HG03103 (cell line): ENCODE measurements at regions not wholly inside any gene's neighbourhood (a gene's known extent, or its start where the extent isn't known, plus 50 kb on each side); places are given as distances from the start of the nearest gene placed in this dataset.

Source experiments
- ATAC-seq: cut with Tn5 transposase; IDR thresholded peaks from one replicate; pipeline ENCODE4 v1.9.1; 2021; ENCODE audit warnings: low read depth; ENCODE audit not compliant: unreplicated experiment

- ATAC-seq = no peak
Observed at GRCh38 chr21:26412885-26413284, 160.2 kb downstream of the CYYR1 start.

GRCh38 chr21:26409735-26410134 lies 163.4 kb downstream of the CYYR1 start:
- no peak for ATAC-seq

GRCh38 chr21:26408511-26408910 lies 164.6 kb downstream of the CYYR1 start:
- no peak for ATAC-seq

GRCh38 chr21:26406526-26406925 lies 166.6 kb downstream of the CYYR1 start:
- no peak for ATAC-seq

- ATAC-seq = no peak
Observed at GRCh38 chr21:26405735-26406361, 167.2 kb downstream of the CYYR1 start.

GRCh38 chr21:26405071-26405470 lies 168.0 kb downstream of the CYYR1 start:
- no peak for ATAC-seq

GRCh38 chr21:26404288-26404687 lies 168.8 kb downstream of the CYYR1 start:
- no peak for ATAC-seq

GRCh38 chr21:26403321-26403720 lies 169.8 kb downstream of the CYYR1 start:
- ATAC-seq = no peak

GRCh38 chr21:26397545-26397944 lies 175.5 kb downstream of the CYYR1 start:
- no peak for ATAC-seq

GRCh38 chr21:26394341-26394740 lies 178.7 kb downstream of the CYYR1 start:
- no peak for ATAC-seq

- no peak for ATAC-seq
Observed at GRCh38 chr21:26391166-26391565, 181.9 kb downstream of the CYYR1 start.

- ATAC-seq = peak; percentile 86
Observed at GRCh38 chr21:26389971-26390641, 183.0 kb downstream of the CYYR1 start.

- no peak for ATAC-seq
Observed at GRCh38 chr21:26388731-26389231, 184.3 kb downstream of the CYYR1 start.

- no peak for ATAC-seq
Observed at GRCh38 chr21:26385721-26386120, 187.4 kb downstream of the CYYR1 start.

- no peak for ATAC-seq
Observed at GRCh38 chr21:26379561-26379960, 193.5 kb downstream of the CYYR1 start.

- ATAC-seq = no peak
Observed at GRCh38 chr21:26377111-26377694, 195.9 kb downstream of the CYYR1 start.

- no peak for ATAC-seq
Observed at GRCh38 chr21:26374817-26375216, 198.3 kb downstream of the CYYR1 start.

GRCh38 chr21:26368591-26369320 lies 198.2 kb upstream of the APP start:
- ATAC-seq = no peak

- ATAC-seq = no peak
Observed at GRCh38 chr21:26366781-26367180, 196.2 kb upstream of the APP start.

GRCh38 chr21:26365849-26366248 lies 195.3 kb upstream of the APP start:
- ATAC-seq = no peak

GRCh38 chr21:26351661-26352060 lies 181.1 kb upstream of the APP start:
- ATAC-seq = no peak
